Fibroblast of upper back skin (primary cell): ENCODE measurements at regions not wholly inside any gene's neighbourhood (a gene's known extent, or its start where the extent isn't known, plus 50 kb on each side); places are given as distances from the start of the nearest gene placed in this dataset.
A peak's percentile ranks its signal among the peaks of the same experiment; 100 is the strongest.

Experiments used
- DNase-seq: peaks from one replicate; pipeline ENCODE4 v3.0.0-alpha.2; 2013

- DNase-seq, result no peak
Observed at GRCh38 chr16:85188822-85189672, 76.8 kb upstream of the CIBAR2 start.

- DNase-seq, result no peak
Observed at GRCh38 chr16:85190572-85190971, 78.3 kb upstream of the CIBAR2 start.

- no peak for DNase-seq
Observed at GRCh38 chr16:85191341-85191965, 79.2 kb upstream of the CIBAR2 start.

- no peak for DNase-seq
Observed at GRCh38 chr16:85192238-85193114, 80.2 kb upstream of the CIBAR2 start.

GRCh38 chr16:85193115-85193493 is 80.8 kb upstream of the CIBAR2 start:
- no peak for DNase-seq

GRCh38 chr16:85193876-85194275 is 81.6 kb upstream of the CIBAR2 start:
- DNase-seq, result no peak

GRCh38 chr16:85194307-85195270 is 82.3 kb upstream of the CIBAR2 start:
- no peak for DNase-seq

GRCh38 chr16:85195271-85195647 is 83.0 kb upstream of the CIBAR2 start:
- no peak for DNase-seq

GRCh38 chr16:85195900-85196772 is 83.9 kb upstream of the CIBAR2 start:
- peak; percentile 65 for DNase-seq

GRCh38 chr16:85196976-85197375 is 84.7 kb upstream of the CIBAR2 start:
- no peak for DNase-seq

GRCh38 chr16:85197611-85198566 is 85.6 kb upstream of the CIBAR2 start:
- no peak for DNase-seq

- no peak for DNase-seq
Observed at GRCh38 chr16:85199069-85199725, 86.9 kb upstream of the CIBAR2 start.

- DNase-seq, result no peak
Observed at GRCh38 chr16:85199880-85200279, 87.6 kb upstream of the CIBAR2 start.

- DNase-seq, result no peak
Observed at GRCh38 chr16:85200471-85201278, 88.4 kb upstream of the CIBAR2 start.

- DNase-seq, result no peak
Observed at GRCh38 chr16:85201574-85201973, 89.3 kb upstream of the CIBAR2 start.

- DNase-seq, result no peak
Observed at GRCh38 chr16:85202051-85202601, 89.9 kb upstream of the CIBAR2 start.

GRCh38 chr16:85202631-85203461 is 90.6 kb upstream of the CIBAR2 start:
- peak; percentile 93 for DNase-seq
